NCI-H1694 (cell line): ENCODE measurements at regions not wholly inside any gene's neighbourhood (a gene's known extent, or its start where the extent isn't known, plus 50 kb on each side); places are given as distances from the start of the nearest gene placed in this dataset.
"Not testable (repeated sequence)": the region's sequence is repeated elsewhere in the genome, so short reads cannot be mapped to it uniquely, and the experiment has no call there.

Experiments used
- DNase-seq: peaks from one replicate; lab custom pipeline; 2025; lab: John Stamatoyannopoulos, UW

- no peak for DNase-seq
Observed at GRCh38 chr18:29855637-29856036, 1186.9 kb downstream of the DSC3 start.

GRCh38 chr18:29853126-29853525 is 1189.4 kb downstream of the DSC3 start:
- no peak for DNase-seq

GRCh38 chr18:29849144-29849543 is 1193.4 kb downstream of the DSC3 start:
- no peak for DNase-seq

- no peak for DNase-seq
Observed at GRCh38 chr18:29841631-29842030, 1200.9 kb downstream of the DSC3 start.

GRCh38 chr18:29840089-29840488 is 1202.5 kb downstream of the DSC3 start:
- no peak for DNase-seq

GRCh38 chr18:29838961-29839360 is 1203.6 kb downstream of the DSC3 start:
- DNase-seq, result not testable (repeated sequence)

GRCh38 chr18:29838556-29838955 is 1204.0 kb downstream of the DSC3 start:
- DNase-seq, result no peak

GRCh38 chr18:29823671-29824070 is 1218.9 kb downstream of the DSC3 start:
- DNase-seq, result no peak

GRCh38 chr18:29821544-29821943 is 1221.0 kb downstream of the DSC3 start:
- no peak for DNase-seq

GRCh38 chr18:29811519-29811918 is 1231.0 kb downstream of the DSC3 start:
- no peak for DNase-seq

- DNase-seq, result no peak
Observed at GRCh38 chr18:29780816-29781215, 1261.7 kb downstream of the DSC3 start.

- DNase-seq, result no peak
Observed at GRCh38 chr18:29779096-29779495, 1263.4 kb downstream of the DSC3 start.

- no peak for DNase-seq
Observed at GRCh38 chr18:29753379-29753778, 1289.2 kb downstream of the DSC3 start.

GRCh38 chr18:29749704-29750103 is 1292.8 kb downstream of the DSC3 start:
- no peak for DNase-seq

GRCh38 chr18:29741461-29741860 is 1301.1 kb downstream of the DSC3 start:
- DNase-seq, result no peak

GRCh38 chr18:29737620-29738019 is 1304.9 kb downstream of the DSC3 start:
- no peak for DNase-seq

GRCh38 chr18:29737190-29737589 is 1305.4 kb downstream of the DSC3 start:
- DNase-seq, result no peak

- DNase-seq, result no peak
Observed at GRCh38 chr18:29730073-29730472, 1312.5 kb downstream of the DSC3 start.

GRCh38 chr18:29726646-29727045 is 1315.9 kb downstream of the DSC3 start:
- DNase-seq, result no peak

- DNase-seq, result not testable (repeated sequence)
Observed at GRCh38 chr18:29723486-29723885, 1319.1 kb downstream of the DSC3 start.

- not testable (repeated sequence) for DNase-seq
Observed at GRCh38 chr18:29715960-29716359, 1326.6 kb downstream of the DSC3 start.

GRCh38 chr18:29712785-29713184 is 1329.8 kb downstream of the DSC3 start:
- no peak for DNase-seq

- DNase-seq, result no peak
Observed at GRCh38 chr18:29711932-29712331, 1330.6 kb downstream of the DSC3 start.

- DNase-seq, result no peak
Observed at GRCh38 chr18:29693334-29693733, 1349.2 kb downstream of the DSC3 start.

GRCh38 chr18:29681578-29681977 is 1361.0 kb downstream of the DSC3 start:
- no peak for DNase-seq
